NCI-H2227 treated with DMSO at 0.1 percent for 48 hours (cell line): ENCODE measurements at regions not wholly inside any gene's neighbourhood (a gene's known extent, or its start where the extent isn't known, plus 50 kb on each side); places are given as distances from the start of the nearest gene placed in this dataset.

Experiments used
- DNase-seq: peaks from one replicate; lab custom pipeline; 2025; lab: John Stamatoyannopoulos, UW

GRCh38 chr21:28750565-28750964 is 242.1 kb downstream of the LTN1 start:
- DNase-seq = no peak

GRCh38 chr21:28749536-28749935 is 243.1 kb downstream of the LTN1 start:
- DNase-seq = no peak

- DNase-seq = no peak
These were observed 245.2 kb downstream of the LTN1 start for GRCh38 chr21:28747464-28747863.

- DNase-seq = no peak
These were observed 246.5 kb downstream of the LTN1 start for GRCh38 chr21:28746166-28746565.

GRCh38 chr21:28745131-28746016 is 247.3 kb downstream of the LTN1 start:
- peak; percentile 61 for DNase-seq

GRCh38 chr21:28743723-28744122 is 249.0 kb downstream of the LTN1 start:
- no peak for DNase-seq

GRCh38 chr21:28742527-28742926 is 250.2 kb downstream of the LTN1 start:
- DNase-seq = no peak

- no peak for DNase-seq
These were observed 252.6 kb downstream of the LTN1 start for GRCh38 chr21:28740125-28740524.

GRCh38 chr21:28738882-28739281 is 253.8 kb downstream of the LTN1 start:
- no peak for DNase-seq

GRCh38 chr21:28738420-28738704 is 254.3 kb downstream of the LTN1 start:
- DNase-seq = no peak

GRCh38 chr21:28737674-28738419 is 254.8 kb downstream of the LTN1 start:
- no peak for DNase-seq

- DNase-seq = no peak
These were observed 258.0 kb downstream of the LTN1 start for GRCh38 chr21:28734522-28735175.

GRCh38 chr21:28731700-28732321 is 260.9 kb downstream of the LTN1 start:
- DNase-seq = no peak

- no peak for DNase-seq
These were observed 262.8 kb downstream of the LTN1 start for GRCh38 chr21:28729887-28730286.

GRCh38 chr21:28727809-28728208 is 264.9 kb downstream of the LTN1 start:
- DNase-seq = no peak

GRCh38 chr21:28725396-28725795 is 267.3 kb downstream of the LTN1 start:
- no peak for DNase-seq

GRCh38 chr21:28723646-28724045 is 269.0 kb downstream of the LTN1 start:
- DNase-seq = no peak

- DNase-seq = no peak
These were observed 273.0 kb downstream of the LTN1 start for GRCh38 chr21:28719723-28720122.

GRCh38 chr21:28714777-28715464 is 277.8 kb downstream of the LTN1 start:
- no peak for DNase-seq

GRCh38 chr21:28712411-28712810 is 280.3 kb downstream of the LTN1 start:
- DNase-seq = no peak

GRCh38 chr21:28705616-28706015 is 287.1 kb downstream of the LTN1 start:
- DNase-seq = no peak

- no peak for DNase-seq
These were observed 287.9 kb downstream of the LTN1 start for GRCh38 chr21:28704746-28705145.
